ENCODE measurements at regions not wholly inside any gene's neighbourhood (a gene's known extent, or its start where the extent isn't known, plus 50 kb on each side); places are given as distances from the start of the nearest gene placed in this dataset.

- no peaks in the 10 kb centered on the region for H3K9me3 ChIP-seq
- TF ChIP-seq CTCF (IDR thresholded peaks at IDR 0.05; ENCODE audit: insufficient read depth in 1 of 2, low read depth in 1 of 2, low read length in 1 of 2, severe bottlenecking in 1 of 2, unreplicated experiment in 1 of 2): no peak
- BruUV-seq (replicated peaks): no TSS peak
- no peak for DNase-seq
- Mint-ChIP-seq H3K4me1 (ENCODE audit: low read depth, unreplicated experiment) (no peaks in the 10 kb centered on the region), H3K27me3 (ENCODE audit: insufficient read depth, unreplicated experiment) (no peaks in the 10 kb centered on the region), H3K9me3 (ENCODE audit: unreplicated experiment) (no peaks in the 10 kb centered on the region), H3K36me3 (ENCODE audit: insufficient read depth, unreplicated experiment) (no peaks in the 10 kb centered on the region), H3K4me3 (ENCODE audit: unreplicated experiment) (no peak overlapping the region), H3K27ac (ENCODE audit: unreplicated experiment) (no peak overlapping the region)
- intact Hi-C loops (cut with micrococcal nuclease; ENCODE audit: unreplicated experiment): no loop called here
- H3K4me3 ChIP-seq (ENCODE audit: low read depth, low read length): no peak overlapping the region
- POLR2A ChIA-PET: no interaction called here
- no peaks in the 10 kb centered on the region for H3K4me1 ChIP-seq
- no peaks in the 10 kb centered on the region for H3K27me3 ChIP-seq (replicated peaks; ENCODE audit: control insufficient read depth, insufficient read depth, low read length)
- CTCF ChIA-PET: no interaction called here
- no peaks in the 10 kb centered on the region for H3K36me3 ChIP-seq (ENCODE audit: control insufficient read depth, insufficient read depth, low read length)
Observed at GRCh38 chr7:88455696-88456095, 149.0 kb upstream of the STEAP4 start.

DNA sequence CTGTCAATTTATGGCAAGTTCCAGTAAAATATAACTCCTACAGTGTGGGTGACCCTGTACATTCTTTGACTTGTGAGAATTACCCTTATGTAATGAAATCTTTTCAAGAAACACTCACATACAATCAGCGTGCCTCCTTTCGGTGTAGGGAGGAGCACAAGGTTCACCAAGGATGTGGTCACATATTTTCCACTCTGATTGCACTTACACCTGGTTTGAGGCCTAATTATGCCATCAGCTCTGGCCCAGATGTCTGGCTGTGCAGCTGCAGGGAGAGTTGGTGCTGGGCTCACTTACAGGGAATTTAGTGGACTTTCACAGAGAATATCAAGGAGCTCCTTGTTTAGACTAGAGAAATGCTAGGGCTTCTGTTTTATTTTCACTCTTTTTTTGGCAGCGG is 146.0 kb upstream of the STEAP4 start:
- Histone ChIP-seq H3K27me3 (replicated peaks; ENCODE audit: control insufficient read depth, insufficient read depth, low read length) (no peaks in the 10 kb centered on the region), H3K9me3 (no peaks in the 10 kb centered on the region), H3K36me3 (ENCODE audit: control insufficient read depth, insufficient read depth, low read length) (no peaks in the 10 kb centered on the region), H3K4me1 (no peaks in the 10 kb centered on the region), H3K4me3 (ENCODE audit: low read depth, low read length) (no peak overlapping the region)
- BruUV-seq (replicated peaks): no TSS peak
- DNase-seq: no peak
- H3K36me3 Mint-ChIP-seq (ENCODE audit: insufficient read depth, unreplicated experiment): no peaks in the 10 kb centered on the region
- no peak for TF ChIP-seq CTCF (IDR thresholded peaks at IDR 0.05; ENCODE audit: insufficient read depth in 1 of 2, low read depth in 1 of 2, low read length in 1 of 2, severe bottlenecking in 1 of 2, unreplicated experiment in 1 of 2)
- ChIA-PET POLR2A (no interaction called here), CTCF (no interaction called here)
- intact Hi-C loops (cut with micrococcal nuclease; ENCODE audit: unreplicated experiment): no loop called here
- no peaks in the 10 kb centered on the region for H3K9me3 Mint-ChIP-seq (ENCODE audit: unreplicated experiment)
- no peaks in the 10 kb centered on the region for H3K4me1 Mint-ChIP-seq (ENCODE audit: low read depth, unreplicated experiment)
- H3K27ac Mint-ChIP-seq (ENCODE audit: unreplicated experiment): no peak overlapping the region
- no peaks in the 10 kb centered on the region for H3K27me3 Mint-ChIP-seq (ENCODE audit: insufficient read depth, unreplicated experiment)
- no peak overlapping the region for H3K4me3 Mint-ChIP-seq (ENCODE audit: unreplicated experiment)

DNA sequence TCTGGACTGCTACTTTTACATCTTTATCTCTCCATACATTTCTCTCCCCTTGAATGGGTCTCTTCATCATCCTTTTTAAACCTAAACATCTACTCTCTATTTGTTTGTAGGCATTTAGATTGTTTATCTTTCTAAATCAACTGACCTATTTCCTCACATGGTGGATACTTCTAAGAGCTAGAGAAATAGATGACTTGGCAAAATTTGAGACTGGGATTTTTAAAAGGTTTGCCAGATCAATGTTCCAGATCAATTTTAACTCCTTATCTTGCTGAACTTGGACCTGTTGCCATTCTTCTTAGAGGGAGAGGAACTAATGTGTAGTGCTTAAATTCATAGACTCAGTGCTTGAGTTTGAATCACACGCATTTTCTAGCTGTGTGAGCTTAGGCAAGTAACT is 144.2 kb upstream of the STEAP4 start:
- H3K9me3 ChIP-seq: no peaks in the 10 kb centered on the region
- H3K4me1 Mint-ChIP-seq (ENCODE audit: low read depth, unreplicated experiment): no peaks in the 10 kb centered on the region
- ChIA-PET CTCF (no interaction called here), POLR2A (no interaction called here)
- no peak overlapping the region for H3K27ac Mint-ChIP-seq (ENCODE audit: unreplicated experiment)
- no peaks in the 10 kb centered on the region for H3K27me3 ChIP-seq (replicated peaks; ENCODE audit: control insufficient read depth, insufficient read depth, low read length)
- no peaks in the 10 kb centered on the region for H3K36me3 Mint-ChIP-seq (ENCODE audit: insufficient read depth, unreplicated experiment)
- H3K27me3 Mint-ChIP-seq (ENCODE audit: insufficient read depth, unreplicated experiment): peaks cover 4% of the 10 kb centered on the region
- H3K4me3 Mint-ChIP-seq (ENCODE audit: unreplicated experiment): no peak overlapping the region
- DNase-seq: no peak
- intact Hi-C loops (cut with micrococcal nuclease; ENCODE audit: unreplicated experiment): no loop called here
- no peak for TF ChIP-seq CTCF (IDR thresholded peaks at IDR 0.05; ENCODE audit: insufficient read depth in 1 of 2, low read depth in 1 of 2, low read length in 1 of 2, severe bottlenecking in 1 of 2, unreplicated experiment in 1 of 2)
- H3K4me3 ChIP-seq (ENCODE audit: low read depth, low read length): no peak overlapping the region
- H3K36me3 ChIP-seq (ENCODE audit: control insufficient read depth, insufficient read depth, low read length): no peaks in the 10 kb centered on the region
- H3K9me3 Mint-ChIP-seq (ENCODE audit: unreplicated experiment): no peaks in the 10 kb centered on the region
- no peaks in the 10 kb centered on the region for H3K4me1 ChIP-seq
- BruUV-seq (replicated peaks): no TSS peak
